A673 (cell line): ENCODE measurements at regions not wholly inside any gene's neighbourhood (a gene's known extent, or its start where the extent isn't known, plus 50 kb on each side); places are given as distances from the start of the nearest gene placed in this dataset.

ENCODE experiments used
- CTCF ChIP-seq: fragments of 300-800, 200-600 bp; sonication (generic); conservative IDR thresholded peaks from 2 replicates; pipeline ENCODE4 v1.5.1; 2017; ENCODE audit warnings: low read depth, mild to moderate bottlenecking, antibody characterized with exemption, low read length, moderate library complexity, mixed read lengths
- EZH2 ChIP-seq: fragments of 200-600 bp; sonication (generic); IDR thresholded peaks from 2 replicates; pipeline ENCODE4 v1.6.1; 2017; ENCODE audit warnings: borderline replicate concordance, low read depth, mild to moderate bottlenecking, mixed read lengths, antibody characterized with exemption, low read length; ENCODE audit not compliant: poor library complexity, severe bottlenecking

- TF ChIP-seq CTCF = no peak
- no peak for TF ChIP-seq EZH2
Measured at GRCh38 chr1:222941425-222941824, 126.6 kb downstream of the DISP1 start.
